Chondrocyte (in vitro differentiated cells): ENCODE measurements at regions not wholly inside any gene's neighbourhood (a gene's known extent, or its start where the extent isn't known, plus 50 kb on each side); places are given as distances from the start of the nearest gene placed in this dataset.

ENCODE experiments used
- DNase-seq: peaks from one replicate; pipeline ENCODE4 v3.0.0; 2021; ENCODE audit warnings: mixed read lengths, low spot score
- H3K27ac Mint-ChIP-seq: one replicate; pipeline ENCODE4 v1.8.0; 2021; ENCODE audit warnings: mild to moderate bottlenecking, moderate library complexity, mixed read lengths; ENCODE audit not compliant: unreplicated experiment
- H3K27me3 Mint-ChIP-seq: 2 replicates; pipeline ENCODE4 v1.8.0; 2021; ENCODE audit warnings: low read depth, mixed read lengths
- H3K36me3 Mint-ChIP-seq: 2 replicates; pipeline ENCODE4 v1.8.0; 2021; ENCODE audit warnings: low read depth, mixed read lengths
- H3K4me1 Mint-ChIP-seq: 2 replicates; pipeline ENCODE4 v1.8.0; 2021; ENCODE audit warnings: low read depth, mild to moderate bottlenecking, mixed read lengths
- H3K4me3 Mint-ChIP-seq: one replicate; pipeline ENCODE4 v1.8.0; 2021; ENCODE audit warnings: mild to moderate bottlenecking, moderate library complexity, mixed read lengths; ENCODE audit not compliant: unreplicated experiment
- H3K9me3 Mint-ChIP-seq: 2 replicates; pipeline ENCODE4 v1.8.0; 2021; ENCODE audit warnings: low read depth, mixed read lengths
- TF ChIP-seq, protein P1 (sequence below): fragments of 200-600 bp; sonication (generic); IDR thresholded peaks from 2 replicates; pipeline ENCODE4 v1.5.0; 2021; ENCODE audit warnings: antibody characterized with exemption, mild to moderate bottlenecking, moderate library complexity

DNA sequence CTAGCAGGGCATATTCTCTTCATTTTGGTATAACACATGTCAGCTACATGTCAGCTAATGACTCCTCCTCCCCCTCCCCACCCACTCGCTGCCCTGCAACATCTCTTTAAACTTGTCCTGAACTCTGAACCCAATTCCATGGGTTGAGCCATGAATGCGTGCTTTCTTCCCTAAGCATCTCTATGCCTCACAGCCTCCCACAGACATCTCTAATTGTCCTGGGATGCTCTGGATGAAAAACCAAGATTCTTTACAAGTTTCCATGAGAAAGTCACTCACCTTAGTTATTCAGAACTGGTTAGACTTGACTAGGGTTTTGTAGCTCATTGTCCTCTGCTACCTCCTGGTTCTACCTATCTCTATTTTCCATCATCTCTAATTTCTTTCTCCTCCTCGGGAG lies 629.1 kb downstream of the TBL1XR1 start:
- no peaks in the 10 kb centered on the region for H3K27me3 Mint-ChIP-seq
- peaks cover 5% of the 10 kb centered on the region for H3K9me3 Mint-ChIP-seq
- no peak for DNase-seq
- no peak overlapping the region for H3K4me3 Mint-ChIP-seq
- no peaks in the 10 kb centered on the region for H3K4me1 Mint-ChIP-seq
- H3K27ac Mint-ChIP-seq: no peak overlapping the region
- H3K36me3 Mint-ChIP-seq: no peaks in the 10 kb centered on the region
- TF ChIP-seq, protein P1, sequence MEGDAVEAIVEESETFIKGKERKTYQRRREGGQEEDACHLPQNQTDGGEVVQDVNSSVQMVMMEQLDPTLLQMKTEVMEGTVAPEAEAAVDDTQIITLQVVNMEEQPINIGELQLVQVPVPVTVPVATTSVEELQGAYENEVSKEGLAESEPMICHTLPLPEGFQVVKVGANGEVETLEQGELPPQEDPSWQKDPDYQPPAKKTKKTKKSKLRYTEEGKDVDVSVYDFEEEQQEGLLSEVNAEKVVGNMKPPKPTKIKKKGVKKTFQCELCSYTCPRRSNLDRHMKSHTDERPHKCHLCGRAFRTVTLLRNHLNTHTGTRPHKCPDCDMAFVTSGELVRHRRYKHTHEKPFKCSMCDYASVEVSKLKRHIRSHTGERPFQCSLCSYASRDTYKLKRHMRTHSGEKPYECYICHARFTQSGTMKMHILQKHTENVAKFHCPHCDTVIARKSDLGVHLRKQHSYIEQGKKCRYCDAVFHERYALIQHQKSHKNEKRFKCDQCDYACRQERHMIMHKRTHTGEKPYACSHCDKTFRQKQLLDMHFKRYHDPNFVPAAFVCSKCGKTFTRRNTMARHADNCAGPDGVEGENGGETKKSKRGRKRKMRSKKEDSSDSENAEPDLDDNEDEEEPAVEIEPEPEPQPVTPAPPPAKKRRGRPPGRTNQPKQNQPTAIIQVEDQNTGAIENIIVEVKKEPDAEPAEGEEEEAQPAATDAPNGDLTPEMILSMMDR: no peak

DNA sequence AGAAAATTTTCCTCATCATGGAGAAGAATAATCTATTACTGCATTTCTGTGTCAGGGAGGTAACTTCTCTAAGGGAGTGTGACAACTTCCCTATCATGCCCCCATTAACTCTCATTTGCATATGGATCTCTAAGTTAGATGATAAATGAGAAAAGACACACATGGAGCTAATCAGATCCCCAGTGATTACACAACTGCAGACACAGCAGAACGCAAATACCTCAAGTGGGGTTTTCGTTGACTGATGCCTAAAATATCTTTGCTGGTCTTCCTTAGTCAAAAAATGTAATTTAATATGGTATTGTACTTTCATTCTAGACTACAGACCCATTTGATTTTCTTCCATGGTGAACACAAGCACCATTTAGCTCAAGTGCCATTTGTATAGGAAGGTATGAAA lies 630.5 kb downstream of the TBL1XR1 start:
- TF ChIP-seq, protein P1: no peak
- Mint-ChIP-seq H3K4me1 (no peaks in the 10 kb centered on the region), H3K27ac (no peak overlapping the region), H3K36me3 (no peaks in the 10 kb centered on the region), H3K9me3 (peaks cover 5% of the 10 kb centered on the region), H3K27me3 (peaks cover 2% of the 10 kb centered on the region), H3K4me3 (no peak overlapping the region)
- no peak for DNase-seq

DNA sequence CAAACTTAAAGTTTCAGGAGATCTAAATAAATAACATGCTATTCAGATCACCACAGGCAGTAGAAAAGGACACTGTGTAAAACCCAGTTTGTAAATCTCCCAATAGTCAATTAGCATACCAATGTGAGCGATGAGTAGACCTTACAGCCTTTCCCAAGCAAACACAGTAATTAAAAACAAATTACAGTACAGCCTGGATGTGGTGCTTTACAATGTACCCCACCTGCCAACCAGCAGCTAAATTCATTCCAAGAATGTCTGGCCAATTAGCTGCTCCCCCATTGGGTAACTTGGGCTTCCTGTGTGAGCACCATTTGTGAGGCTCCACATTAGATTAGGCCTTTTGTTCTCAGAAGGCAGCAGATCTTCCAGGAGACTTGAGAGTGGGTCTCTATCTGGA lies 635.0 kb downstream of the TBL1XR1 start:
- no peak overlapping the region for H3K27ac Mint-ChIP-seq
- no peak overlapping the region for H3K4me3 Mint-ChIP-seq

DNA sequence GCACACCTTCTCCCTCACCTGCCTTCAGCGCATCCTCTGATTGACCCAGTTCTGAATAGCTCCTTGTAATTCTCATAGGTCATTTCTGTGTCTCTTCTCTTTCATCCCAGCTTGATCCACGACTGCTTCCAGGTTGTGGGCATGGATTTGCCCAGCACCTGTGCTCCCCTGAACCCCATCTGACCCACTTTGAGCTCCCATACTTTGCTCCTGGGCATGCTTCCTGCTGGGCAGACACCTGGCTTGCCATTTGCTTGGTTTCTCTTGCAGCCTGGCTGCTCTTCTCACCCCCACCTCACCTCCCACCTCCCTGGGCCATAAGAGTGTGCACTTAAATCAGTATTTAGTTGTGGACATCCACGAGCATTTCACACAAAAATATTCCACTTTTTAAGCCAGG lies 635.5 kb downstream of the TBL1XR1 start:
- Mint-ChIP-seq H3K27me3 (peaks cover 5% of the 10 kb centered on the region), H3K9me3 (peaks cover 5% of the 10 kb centered on the region), H3K36me3 (no peaks in the 10 kb centered on the region), H3K4me3 (no peak overlapping the region), H3K4me1 (no peaks in the 10 kb centered on the region), H3K27ac (no peak overlapping the region)
- DNase-seq: no peak
- TF ChIP-seq, protein P1: no peak

More for the DNA sequence above, 635.0 kb downstream of the TBL1XR1 start:
- Mint-ChIP-seq H3K36me3 (no peaks in the 10 kb centered on the region), H3K4me1 (no peaks in the 10 kb centered on the region), H3K9me3 (peaks cover 5% of the 10 kb centered on the region), H3K27me3 (peaks cover 3% of the 10 kb centered on the region)
- TF ChIP-seq, protein P1: no peak
- DNase-seq: no peak

DNA sequence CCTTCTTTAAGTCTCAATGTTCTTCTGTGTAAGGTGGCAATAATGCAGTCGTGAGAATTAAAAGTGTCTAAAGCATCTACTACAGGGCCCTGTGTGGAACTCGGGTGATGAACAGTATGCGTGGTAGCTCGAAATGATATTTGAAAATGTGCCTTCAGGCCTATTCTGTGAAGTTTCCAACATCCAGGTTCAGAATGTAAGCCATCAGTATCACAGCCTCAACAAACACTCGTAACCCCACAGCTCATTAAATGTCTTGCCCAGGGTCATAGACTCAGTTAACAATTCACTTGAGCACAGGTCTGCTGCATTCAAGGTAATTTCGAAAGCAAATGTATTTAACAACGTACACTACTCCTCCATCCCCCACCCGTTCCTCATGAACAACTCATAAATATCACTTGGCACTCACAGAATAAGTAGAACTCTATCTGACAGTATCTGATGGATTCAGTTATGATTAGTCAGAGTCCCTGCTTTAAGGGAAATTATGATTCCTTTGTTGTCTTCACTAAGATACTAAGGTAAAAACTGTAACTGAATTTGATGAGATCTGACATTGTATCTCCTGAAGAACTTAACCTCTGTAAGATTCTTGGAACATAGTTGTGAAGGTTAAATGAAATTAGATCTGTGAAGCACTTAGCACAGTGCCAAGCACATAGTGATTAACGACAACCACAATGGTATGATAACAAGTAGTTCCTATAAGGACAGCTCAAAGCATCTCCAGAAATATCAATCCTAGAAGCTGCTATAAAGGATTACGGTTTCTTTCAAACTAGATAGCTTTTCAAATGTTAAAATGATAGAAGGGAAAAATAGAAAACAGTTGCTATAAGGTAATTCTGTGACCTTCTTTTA lies 642.3 kb downstream of the TBL1XR1 start:
- no peak for DNase-seq
- Mint-ChIP-seq H3K27ac (no peak overlapping the region), H3K4me1 (no peaks in the 10 kb centered on the region), H3K36me3 (no peaks in the 10 kb centered on the region), H3K4me3 (no peak overlapping the region), H3K27me3 (peaks cover 7% of the 10 kb centered on the region), H3K9me3 (no peaks in the 10 kb centered on the region)
- TF ChIP-seq, protein P1: no peak
